ENCODE measurements at regions not wholly inside any gene's neighbourhood (a gene's known extent, or its start where the extent isn't known, plus 50 kb on each side); places are given as distances from the start of the nearest gene placed in this dataset.

- TF ChIP-seq CTCF (IDR thresholded peaks at IDR 0.05): no peak
- no peak for TF ChIP-seq POLR2A (IDR thresholded peaks at IDR 0.05)
Observed at GRCh38 chr13:31663880-31664585, 75.3 kb upstream of the RXFP2 start.

All from adrenal gland (tissue), 5 donors.